Testis (tissue), 2 donors: ENCODE measurements at regions not wholly inside any gene's neighbourhood (a gene's known extent, or its start where the extent isn't known, plus 50 kb on each side); places are given as distances from the start of the nearest gene placed in this dataset.

Experiments used
- CTCF ChIP-seq, 3 experiments: fragments of 450-650 bp in 2 of 3; fragments of 200-600 bp in 1 of 3; sonication (generic) in 1 of 3; IDR thresholded peaks; one replicate each; pipeline ENCODE4 v1.5.1; 2016 to 2019; ENCODE audit warnings: antibody characterized with exemption in 3 of 3, mild to moderate bottlenecking in 2 of 3, moderate library complexity in 1 of 3
- POLR2A ChIP-seq: fragments of 450-650 bp; IDR thresholded peaks from one replicate; pipeline ENCODE4 v1.6.1; 2017; ENCODE audit warnings: antibody characterized with exemption, mild to moderate bottlenecking, moderate library complexity

- TF ChIP-seq CTCF (IDR thresholded peaks at IDR 0.05) (no peak), POLR2A (no peak)
Measured at GRCh38 chr3:89586256-89586655, 478.8 kb downstream of the EPHA3 start.
